ENCODE measurements at regions not wholly inside any gene's neighbourhood (a gene's known extent, or its start where the extent isn't known, plus 50 kb on each side); places are given as distances from the start of the nearest gene placed in this dataset.

DNA sequence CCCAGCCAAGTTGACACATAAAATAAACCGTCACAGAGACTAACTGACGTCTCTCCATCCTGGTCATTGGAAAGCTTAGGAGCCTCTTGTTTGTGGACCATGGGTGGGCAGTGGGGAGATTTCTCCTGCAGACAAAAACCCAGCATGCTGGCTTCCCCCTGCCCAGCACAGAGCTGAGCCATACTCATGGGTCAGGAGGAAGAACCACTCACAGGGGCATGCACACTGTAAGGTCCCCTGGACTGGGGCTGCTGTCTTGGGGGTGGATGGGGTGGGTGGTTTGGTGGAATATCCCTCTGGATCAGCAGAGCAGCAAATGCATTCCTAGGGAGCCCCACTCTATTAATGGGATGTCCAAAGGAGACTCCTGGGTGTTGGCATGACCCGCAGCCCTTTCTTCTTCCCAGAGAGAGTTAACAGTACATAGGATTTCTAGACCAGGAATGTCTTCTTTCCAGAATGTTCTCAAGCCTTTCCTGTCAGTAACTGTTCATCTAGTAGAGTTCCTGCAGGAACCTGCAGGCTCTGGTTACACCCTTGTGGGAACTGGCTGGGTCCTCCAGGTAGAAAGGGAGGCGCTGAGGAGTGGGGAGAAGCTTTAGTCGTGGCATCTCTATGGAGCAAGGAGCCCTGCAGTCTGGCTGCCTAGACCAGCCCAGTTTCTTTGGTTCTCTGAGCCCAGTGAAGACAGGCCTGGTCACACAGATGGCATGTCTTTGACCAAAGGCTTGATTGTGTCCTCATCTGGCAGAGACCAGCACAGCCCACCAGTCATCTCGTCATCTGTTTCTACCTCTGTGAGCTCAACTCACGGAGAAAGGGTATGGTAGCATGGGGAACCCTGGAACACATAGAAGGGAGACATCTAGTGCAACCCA lies 73.4 kb upstream of the PRR23C start:
- Mint-ChIP-seq H3K4me1 (no peaks in the 10 kb centered on the region), H3K27me3 (ENCODE audit: low read depth) (no peaks in the 10 kb centered on the region; the same call in 1 of the 2 replicates), H3K36me3 (no peaks in the 10 kb centered on the region), H3K9me3 (no peaks in the 10 kb centered on the region), H3K4me3 (no peak overlapping the region), H3K27ac (no peak overlapping the region)
- TF ChIP-seq FOXK1 (CRISPR knock-in tag; IDR thresholded peaks at IDR 0.05) (no peak), ATF1 (CRISPR knock-in tag; IDR thresholded peaks at IDR 0.05) (no peak)
- TF ChIP-seq, protein P1, sequence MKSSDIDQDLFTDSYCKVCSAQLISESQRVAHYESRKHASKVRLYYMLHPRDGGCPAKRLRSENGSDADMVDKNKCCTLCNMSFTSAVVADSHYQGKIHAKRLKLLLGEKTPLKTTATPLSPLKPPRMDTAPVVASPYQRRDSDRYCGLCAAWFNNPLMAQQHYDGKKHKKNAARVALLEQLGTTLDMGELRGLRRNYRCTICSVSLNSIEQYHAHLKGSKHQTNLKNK (CRISPR knock-in tag; IDR thresholded peaks at IDR 0.05) = no peak
- ATAC-seq (no peak), DNase-seq (ENCODE audit: low spot score) (no peak)
- POLR2A ChIA-PET = interaction anchor here (0.6 kb wide), 1 partner anchor 119 kb away, joined by 5 read pairs; no protein-coding TSS in a partner anchor
- CTCF ChIA-PET = no interaction called here

DNA sequence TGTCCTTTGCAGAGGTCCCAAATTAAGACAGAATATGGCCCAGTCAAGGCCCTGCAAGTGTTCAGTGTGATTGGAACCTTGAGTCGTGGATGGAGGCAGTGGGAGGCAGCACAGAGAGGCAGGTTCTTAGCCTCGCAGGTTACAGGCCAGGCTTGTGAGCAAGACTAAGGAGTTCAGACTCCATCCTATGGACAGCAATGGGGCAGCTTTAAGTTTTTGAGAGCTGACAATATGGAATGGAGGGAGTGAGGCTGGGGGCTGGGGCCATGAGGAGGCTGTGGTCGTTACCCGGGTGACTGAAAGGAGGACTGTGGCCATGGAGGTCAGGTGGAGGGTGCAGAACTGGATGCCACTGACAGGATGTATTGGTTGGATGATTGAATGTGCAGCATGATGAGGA lies 74.1 kb upstream of the PRR23C start:
- H3K36me3 Mint-ChIP-seq = no peaks in the 10 kb centered on the region
- ChIA-PET POLR2A (interaction anchor here (0.6 kb wide), 1 partner anchor 118 kb away, joined by 5 read pairs; no protein-coding TSS in a partner anchor), CTCF (no interaction called here)
- no peaks in the 10 kb centered on the region for H3K27me3 Mint-ChIP-seq (ENCODE audit: low read depth)
- no peak overlapping the region for H3K4me3 Mint-ChIP-seq
- no peak for ATAC-seq
- H3K4me1 Mint-ChIP-seq = peaks cover 2% of the 10 kb centered on the region; the same call in 1 of the 2 replicates
- H3K27ac Mint-ChIP-seq = no peak overlapping the region
- TF ChIP-seq, protein P2, sequence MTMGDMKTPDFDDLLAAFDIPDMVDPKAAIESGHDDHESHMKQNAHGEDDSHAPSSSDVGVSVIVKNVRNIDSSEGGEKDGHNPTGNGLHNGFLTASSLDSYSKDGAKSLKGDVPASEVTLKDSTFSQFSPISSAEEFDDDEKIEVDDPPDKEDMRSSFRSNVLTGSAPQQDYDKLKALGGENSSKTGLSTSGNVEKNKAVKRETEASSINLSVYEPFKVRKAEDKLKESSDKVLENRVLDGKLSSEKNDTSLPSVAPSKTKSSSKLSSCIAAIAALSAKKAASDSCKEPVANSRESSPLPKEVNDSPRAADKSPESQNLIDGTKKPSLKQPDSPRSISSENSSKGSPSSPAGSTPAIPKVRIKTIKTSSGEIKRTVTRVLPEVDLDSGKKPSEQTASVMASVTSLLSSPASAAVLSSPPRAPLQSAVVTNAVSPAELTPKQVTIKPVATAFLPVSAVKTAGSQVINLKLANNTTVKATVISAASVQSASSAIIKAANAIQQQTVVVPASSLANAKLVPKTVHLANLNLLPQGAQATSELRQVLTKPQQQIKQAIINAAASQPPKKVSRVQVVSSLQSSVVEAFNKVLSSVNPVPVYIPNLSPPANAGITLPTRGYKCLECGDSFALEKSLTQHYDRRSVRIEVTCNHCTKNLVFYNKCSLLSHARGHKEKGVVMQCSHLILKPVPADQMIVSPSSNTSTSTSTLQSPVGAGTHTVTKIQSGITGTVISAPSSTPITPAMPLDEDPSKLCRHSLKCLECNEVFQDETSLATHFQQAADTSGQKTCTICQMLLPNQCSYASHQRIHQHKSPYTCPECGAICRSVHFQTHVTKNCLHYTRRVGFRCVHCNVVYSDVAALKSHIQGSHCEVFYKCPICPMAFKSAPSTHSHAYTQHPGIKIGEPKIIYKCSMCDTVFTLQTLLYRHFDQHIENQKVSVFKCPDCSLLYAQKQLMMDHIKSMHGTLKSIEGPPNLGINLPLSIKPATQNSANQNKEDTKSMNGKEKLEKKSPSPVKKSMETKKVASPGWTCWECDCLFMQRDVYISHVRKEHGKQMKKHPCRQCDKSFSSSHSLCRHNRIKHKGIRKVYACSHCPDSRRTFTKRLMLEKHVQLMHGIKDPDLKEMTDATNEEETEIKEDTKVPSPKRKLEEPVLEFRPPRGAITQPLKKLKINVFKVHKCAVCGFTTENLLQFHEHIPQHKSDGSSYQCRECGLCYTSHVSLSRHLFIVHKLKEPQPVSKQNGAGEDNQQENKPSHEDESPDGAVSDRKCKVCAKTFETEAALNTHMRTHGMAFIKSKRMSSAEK (CRISPR knock-in tag; IDR thresholded peaks at IDR 0.05; ENCODE audit: borderline replicate concordance) = no peak
- no peak for TF ChIP-seq ZNF416 (CRISPR knock-in tag; IDR thresholded peaks at IDR 0.05)
- TF ChIP-seq TEAD4 (CRISPR knock-in tag; IDR thresholded peaks at IDR 0.05) = no peak
- no peak for TF ChIP-seq RELA (CRISPR knock-in tag; IDR thresholded peaks at IDR 0.05; ENCODE audit: borderline replicate concordance)
- TF ChIP-seq, protein P3, sequence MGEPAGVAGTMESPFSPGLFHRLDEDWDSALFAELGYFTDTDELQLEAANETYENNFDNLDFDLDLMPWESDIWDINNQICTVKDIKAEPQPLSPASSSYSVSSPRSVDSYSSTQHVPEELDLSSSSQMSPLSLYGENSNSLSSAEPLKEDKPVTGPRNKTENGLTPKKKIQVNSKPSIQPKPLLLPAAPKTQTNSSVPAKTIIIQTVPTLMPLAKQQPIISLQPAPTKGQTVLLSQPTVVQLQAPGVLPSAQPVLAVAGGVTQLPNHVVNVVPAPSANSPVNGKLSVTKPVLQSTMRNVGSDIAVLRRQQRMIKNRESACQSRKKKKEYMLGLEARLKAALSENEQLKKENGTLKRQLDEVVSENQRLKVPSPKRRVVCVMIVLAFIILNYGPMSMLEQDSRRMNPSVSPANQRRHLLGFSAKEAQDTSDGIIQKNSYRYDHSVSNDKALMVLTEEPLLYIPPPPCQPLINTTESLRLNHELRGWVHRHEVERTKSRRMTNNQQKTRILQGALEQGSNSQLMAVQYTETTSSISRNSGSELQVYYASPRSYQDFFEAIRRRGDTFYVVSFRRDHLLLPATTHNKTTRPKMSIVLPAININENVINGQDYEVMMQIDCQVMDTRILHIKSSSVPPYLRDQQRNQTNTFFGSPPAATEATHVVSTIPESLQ (CRISPR knock-in tag; IDR thresholded peaks at IDR 0.05) = no peak
- TF ChIP-seq, protein P4, sequence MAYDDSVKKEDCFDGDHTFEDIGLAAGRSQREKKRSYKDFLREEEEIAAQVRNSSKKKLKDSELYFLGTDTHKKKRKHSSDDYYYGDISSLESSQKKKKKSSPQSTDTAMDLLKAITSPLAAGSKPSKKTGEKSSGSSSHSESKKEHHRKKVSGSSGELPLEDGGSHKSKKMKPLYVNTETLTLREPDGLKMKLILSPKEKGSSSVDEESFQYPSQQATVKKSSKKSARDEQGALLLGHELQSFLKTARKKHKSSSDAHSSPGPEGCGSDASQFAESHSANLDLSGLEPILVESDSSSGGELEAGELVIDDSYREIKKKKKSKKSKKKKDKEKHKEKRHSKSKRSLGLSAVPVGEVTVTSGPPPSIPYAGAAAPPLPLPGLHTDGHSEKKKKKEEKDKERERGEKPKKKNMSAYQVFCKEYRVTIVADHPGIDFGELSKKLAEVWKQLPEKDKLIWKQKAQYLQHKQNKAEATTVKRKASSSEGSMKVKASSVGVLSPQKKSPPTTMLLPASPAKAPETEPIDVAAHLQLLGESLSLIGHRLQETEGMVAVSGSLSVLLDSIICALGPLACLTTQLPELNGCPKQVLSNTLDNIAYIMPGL (CRISPR knock-in tag; IDR thresholded peaks at IDR 0.05) = no peak
- TF ChIP-seq OVOL2 (CRISPR knock-in tag; IDR thresholded peaks at IDR 0.05; ENCODE audit: borderline replicate concordance) = no peak
- TF ChIP-seq, protein P5, sequence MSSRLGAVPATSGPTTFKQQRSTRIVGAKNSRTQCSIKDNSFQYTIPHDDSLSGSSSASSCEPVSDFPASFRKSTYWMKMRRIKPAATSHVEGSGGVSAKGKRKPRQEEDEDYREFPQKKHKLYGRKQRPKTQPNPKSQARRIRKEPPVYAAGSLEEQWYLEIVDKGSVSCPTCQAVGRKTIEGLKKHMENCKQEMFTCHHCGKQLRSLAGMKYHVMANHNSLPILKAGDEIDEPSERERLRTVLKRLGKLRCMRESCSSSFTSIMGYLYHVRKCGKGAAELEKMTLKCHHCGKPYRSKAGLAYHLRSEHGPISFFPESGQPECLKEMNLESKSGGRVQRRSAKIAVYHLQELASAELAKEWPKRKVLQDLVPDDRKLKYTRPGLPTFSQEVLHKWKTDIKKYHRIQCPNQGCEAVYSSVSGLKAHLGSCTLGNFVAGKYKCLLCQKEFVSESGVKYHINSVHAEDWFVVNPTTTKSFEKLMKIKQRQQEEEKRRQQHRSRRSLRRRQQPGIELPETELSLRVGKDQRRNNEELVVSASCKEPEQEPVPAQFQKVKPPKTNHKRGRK (CRISPR knock-in tag; IDR thresholded peaks at IDR 0.05; ENCODE audit: borderline replicate concordance) = no peak
- no peak for TF ChIP-seq NFATC4 (CRISPR knock-in tag; IDR thresholded peaks at IDR 0.05)
- TF ChIP-seq NFYB (CRISPR knock-in tag; conservative IDR thresholded peaks at IDR 0.05; ENCODE audit: low read depth) = no peak
- TF ChIP-seq, protein P6, sequence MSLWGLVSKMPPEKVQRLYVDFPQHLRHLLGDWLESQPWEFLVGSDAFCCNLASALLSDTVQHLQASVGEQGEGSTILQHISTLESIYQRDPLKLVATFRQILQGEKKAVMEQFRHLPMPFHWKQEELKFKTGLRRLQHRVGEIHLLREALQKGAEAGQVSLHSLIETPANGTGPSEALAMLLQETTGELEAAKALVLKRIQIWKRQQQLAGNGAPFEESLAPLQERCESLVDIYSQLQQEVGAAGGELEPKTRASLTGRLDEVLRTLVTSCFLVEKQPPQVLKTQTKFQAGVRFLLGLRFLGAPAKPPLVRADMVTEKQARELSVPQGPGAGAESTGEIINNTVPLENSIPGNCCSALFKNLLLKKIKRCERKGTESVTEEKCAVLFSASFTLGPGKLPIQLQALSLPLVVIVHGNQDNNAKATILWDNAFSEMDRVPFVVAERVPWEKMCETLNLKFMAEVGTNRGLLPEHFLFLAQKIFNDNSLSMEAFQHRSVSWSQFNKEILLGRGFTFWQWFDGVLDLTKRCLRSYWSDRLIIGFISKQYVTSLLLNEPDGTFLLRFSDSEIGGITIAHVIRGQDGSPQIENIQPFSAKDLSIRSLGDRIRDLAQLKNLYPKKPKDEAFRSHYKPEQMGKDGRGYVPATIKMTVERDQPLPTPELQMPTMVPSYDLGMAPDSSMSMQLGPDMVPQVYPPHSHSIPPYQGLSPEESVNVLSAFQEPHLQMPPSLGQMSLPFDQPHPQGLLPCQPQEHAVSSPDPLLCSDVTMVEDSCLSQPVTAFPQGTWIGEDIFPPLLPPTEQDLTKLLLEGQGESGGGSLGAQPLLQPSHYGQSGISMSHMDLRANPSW (CRISPR knock-in tag; conservative IDR thresholded peaks at IDR 0.05; ENCODE audit: low read depth) = no peak
- TF ChIP-seq, protein P7, sequence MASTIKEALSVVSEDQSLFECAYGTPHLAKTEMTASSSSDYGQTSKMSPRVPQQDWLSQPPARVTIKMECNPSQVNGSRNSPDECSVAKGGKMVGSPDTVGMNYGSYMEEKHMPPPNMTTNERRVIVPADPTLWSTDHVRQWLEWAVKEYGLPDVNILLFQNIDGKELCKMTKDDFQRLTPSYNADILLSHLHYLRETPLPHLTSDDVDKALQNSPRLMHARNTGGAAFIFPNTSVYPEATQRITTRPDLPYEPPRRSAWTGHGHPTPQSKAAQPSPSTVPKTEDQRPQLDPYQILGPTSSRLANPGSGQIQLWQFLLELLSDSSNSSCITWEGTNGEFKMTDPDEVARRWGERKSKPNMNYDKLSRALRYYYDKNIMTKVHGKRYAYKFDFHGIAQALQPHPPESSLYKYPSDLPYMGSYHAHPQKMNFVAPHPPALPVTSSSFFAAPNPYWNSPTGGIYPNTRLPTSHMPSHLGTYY (CRISPR knock-in tag; IDR thresholded peaks at IDR 0.05) = no peak
- TF ChIP-seq ETV6 (CRISPR knock-in tag; IDR thresholded peaks at IDR 0.05) = no peak
- no peak for DNase-seq (ENCODE audit: low spot score)
- H3K9me3 Mint-ChIP-seq = no peaks in the 10 kb centered on the region

All from WTC11 (cell line).